Activated CD8-positive, alpha-beta T cell treated with anti-CD3 and anti-CD28 coated beads for 36 hours (primary cell): ENCODE measurements at regions not wholly inside any gene's neighbourhood (a gene's known extent, or its start where the extent isn't known, plus 50 kb on each side); places are given as distances from the start of the nearest gene placed in this dataset.

Experiments
- ATAC-seq: fragments of 200-7000 bp; cut with Tn5 transposase; one replicate; pipeline ENCODE4 v1.10.0; 2021; ENCODE audit warnings: mild to moderate bottlenecking, moderate library complexity
- CTCF ChIA-PET: fragments of 350-600 bp; sonication (Branson Sonifier 250); formaldehyde crosslinking; loops from one replicate; lab custom pipeline; 2021; ENCODE audit warnings: antibody characterized with exemption; lab: Charles Lee
- POLR2A ChIA-PET: fragments of 350-600 bp; sonication (Branson Sonifier 250); formaldehyde crosslinking; loops from one replicate; lab custom pipeline; 2021; ENCODE audit warnings: antibody characterized with exemption; lab: Charles Lee
- DNase-seq: peaks from one replicate; pipeline ENCODE4 v3.0.0-alpha.2; 2020
- H3K27ac Mint-ChIP-seq: one replicate; pipeline ENCODE4 v1.8.0; 2021; ENCODE audit warnings: mild to moderate bottlenecking, mixed read lengths
- H3K27me3 Mint-ChIP-seq: one replicate; pipeline ENCODE4 v1.8.0; 2021; ENCODE audit warnings: mixed read lengths
- H3K36me3 Mint-ChIP-seq: one replicate; pipeline ENCODE4 v1.8.0; 2021; ENCODE audit warnings: low read depth, mixed read lengths
- H3K4me1 Mint-ChIP-seq: one replicate; pipeline ENCODE4 v1.8.0; 2021; ENCODE audit warnings: low read depth, mixed read lengths
- H3K4me3 Mint-ChIP-seq: one replicate; pipeline ENCODE4 v1.8.0; 2021; ENCODE audit warnings: mild to moderate bottlenecking, moderate library complexity, mixed read lengths
- H3K9me3 Mint-ChIP-seq: one replicate; pipeline ENCODE4 v1.8.0; 2021; ENCODE audit warnings: mixed read lengths
- CTCF ChIP-seq: fragments of 200-600 bp; IDR thresholded peaks from one replicate; pipeline ENCODE4 v1.8.0; 2022; ENCODE audit warnings: antibody characterized with exemption, mild to moderate bottlenecking
- intact Hi-C: fragments of 100-400 bp; cut with micrococcal nuclease; formaldehyde crosslinking; loops from one replicate; pipeline ENCODE4 v1.10.0; 2022

GRCh38 chr6:82085701-82086100 is 161.8 kb downstream of the IBTK start:
- Mint-ChIP-seq H3K36me3 (no peaks in the 10 kb centered on the region), H3K9me3 (no peaks in the 10 kb centered on the region), H3K4me3 (no peak overlapping the region), H3K27ac (no peak overlapping the region), H3K4me1 (no peaks in the 10 kb centered on the region), H3K27me3 (no peaks in the 10 kb centered on the region)
- no peak for TF ChIP-seq CTCF
- CTCF ChIA-PET, result no interaction called here
- POLR2A ChIA-PET, result no interaction called here
- no peak for DNase-seq
- no peak for ATAC-seq
- intact Hi-C loops, result no loop called here

- DNase-seq (no peak), ATAC-seq (no peak)
- no peak for TF ChIP-seq CTCF
- ChIA-PET POLR2A (no interaction called here), CTCF (no interaction called here)
- Mint-ChIP-seq H3K27ac (no peak overlapping the region), H3K4me3 (no peak overlapping the region), H3K27me3 (no peaks in the 10 kb centered on the region), H3K36me3 (no peaks in the 10 kb centered on the region), H3K4me1 (no peaks in the 10 kb centered on the region), H3K9me3 (no peaks in the 10 kb centered on the region)
- intact Hi-C loops, result no loop called here
Observed at GRCh38 chr6:82084324-82084920, 163.1 kb downstream of the IBTK start.

GRCh38 chr6:82083646-82084045 is 163.9 kb downstream of the IBTK start:
- CTCF ChIA-PET, result no interaction called here
- intact Hi-C loops, result no loop called here
- no peaks in the 10 kb centered on the region for H3K4me1 Mint-ChIP-seq

GRCh38 chr6:82080767-82081166 is 166.8 kb downstream of the IBTK start:
- ATAC-seq (no peak), DNase-seq (no peak)
- H3K36me3 Mint-ChIP-seq, result no peaks in the 10 kb centered on the region
- H3K4me1 Mint-ChIP-seq, result no peaks in the 10 kb centered on the region
- no peak overlapping the region for H3K27ac Mint-ChIP-seq
- ChIA-PET POLR2A (no interaction called here), CTCF (no interaction called here)
- TF ChIP-seq CTCF, result no peak
- H3K9me3 Mint-ChIP-seq, result no peaks in the 10 kb centered on the region
- H3K4me3 Mint-ChIP-seq, result no peak overlapping the region
- intact Hi-C loops, result no loop called here
- peaks cover 2% of the 10 kb centered on the region for H3K27me3 Mint-ChIP-seq

More at GRCh38 chr6:82083646-82084045, 163.9 kb downstream of the IBTK start:
- ATAC-seq (no peak), DNase-seq (no peak)
- TF ChIP-seq CTCF, result no peak
- Mint-ChIP-seq H3K4me3 (no peak overlapping the region), H3K36me3 (no peaks in the 10 kb centered on the region), H3K9me3 (no peaks in the 10 kb centered on the region), H3K27me3 (no peaks in the 10 kb centered on the region), H3K27ac (no peak overlapping the region)
- POLR2A ChIA-PET, result no interaction called here

DNA sequence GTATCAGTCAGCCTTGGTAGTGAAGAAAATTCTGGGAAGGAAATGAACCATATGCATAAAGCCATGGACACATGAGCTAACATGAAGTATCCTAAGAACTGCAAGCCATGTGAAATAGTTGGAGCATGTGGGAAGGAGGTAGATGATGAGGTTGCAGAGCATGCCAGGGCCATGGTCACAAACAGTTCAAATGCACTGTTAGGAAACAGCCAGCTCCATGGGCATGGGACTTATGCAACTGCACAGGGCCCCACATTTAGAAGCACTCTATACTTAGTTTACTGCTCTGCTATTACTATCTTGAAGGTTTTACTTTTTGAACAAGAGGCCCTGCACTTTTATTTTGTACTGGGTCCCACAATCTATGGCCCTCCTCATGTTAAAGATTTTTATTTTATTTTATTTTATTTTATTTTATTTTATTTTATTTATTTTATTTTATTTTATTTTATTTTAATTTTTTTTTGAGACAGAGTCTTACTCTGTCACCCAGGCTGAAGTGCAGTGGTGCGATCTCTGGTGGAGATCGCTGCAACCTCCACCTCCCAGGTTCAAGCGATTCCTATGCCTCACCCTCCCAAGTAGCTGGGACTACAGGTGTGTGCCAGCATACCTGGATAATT is 169.1 kb downstream of the IBTK start:
- TF ChIP-seq CTCF, result no peak
- Mint-ChIP-seq H3K27me3 (peaks cover 2% of the 10 kb centered on the region), H3K4me1 (no peaks in the 10 kb centered on the region), H3K4me3 (no peak overlapping the region), H3K27ac (no peak overlapping the region), H3K36me3 (no peaks in the 10 kb centered on the region), H3K9me3 (no peaks in the 10 kb centered on the region)
- DNase-seq, result no peak
- CTCF ChIA-PET, result no interaction called here
- intact Hi-C loops, result no loop called here
- POLR2A ChIA-PET, result no interaction called here
- no peak for ATAC-seq
